ENCODE measurements at regions not wholly inside any gene's neighbourhood (a gene's known extent, or its start where the extent isn't known, plus 50 kb on each side); places are given as distances from the start of the nearest gene placed in this dataset.

- POLR2A ChIA-PET: no interaction called here
- no peak for TF ChIP-seq CTCF (IDR thresholded peaks at IDR 0.05; ENCODE audit: insufficient read depth, low read depth, low read length)
Observed at GRCh38 chr13:112012705-112013085, 54.3 kb upstream of the SOX1 start.

DNA sequence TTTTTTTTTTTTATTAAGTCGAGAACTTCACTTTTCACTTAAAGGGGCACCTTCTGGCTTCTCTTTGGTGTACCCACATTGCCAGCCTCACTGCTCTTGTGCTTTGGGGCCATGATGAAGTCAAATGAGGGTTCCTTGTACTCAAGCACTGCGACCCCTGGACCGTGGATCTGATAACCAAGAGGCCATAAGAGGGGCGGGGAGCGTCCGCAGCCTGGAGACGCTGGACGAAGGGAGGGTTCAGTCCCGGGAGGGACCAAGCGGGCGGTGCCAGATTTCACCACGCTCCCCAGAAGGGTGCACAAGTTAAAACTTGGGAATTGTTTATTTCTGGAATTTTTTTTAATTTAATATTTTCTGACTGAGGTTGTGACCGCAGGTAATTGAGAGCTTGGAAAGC, 53.3 kb upstream of the SOX1 start:
- CTCF ChIA-PET: no interaction called here
- POLR2A ChIA-PET: no interaction called here
- H3K4me3 ChIP-seq (ENCODE audit: low read depth, low read length): no peak overlapping the region

More at GRCh38 chr13:112012705-112013085, 54.3 kb upstream of the SOX1 start:
- Histone ChIP-seq H3K36me3 (ENCODE audit: control insufficient read depth, insufficient read depth, low read length) (no peaks in the 10 kb centered on the region), H3K27me3 (ENCODE audit: control insufficient read depth, insufficient read depth, low read length) (no peaks in the 10 kb centered on the region), H3K4me3 (ENCODE audit: low read depth, low read length) (no peak overlapping the region)
- no peak for DNase-seq (ENCODE audit: low read depth)
- CTCF ChIA-PET: no interaction called here

DNA sequence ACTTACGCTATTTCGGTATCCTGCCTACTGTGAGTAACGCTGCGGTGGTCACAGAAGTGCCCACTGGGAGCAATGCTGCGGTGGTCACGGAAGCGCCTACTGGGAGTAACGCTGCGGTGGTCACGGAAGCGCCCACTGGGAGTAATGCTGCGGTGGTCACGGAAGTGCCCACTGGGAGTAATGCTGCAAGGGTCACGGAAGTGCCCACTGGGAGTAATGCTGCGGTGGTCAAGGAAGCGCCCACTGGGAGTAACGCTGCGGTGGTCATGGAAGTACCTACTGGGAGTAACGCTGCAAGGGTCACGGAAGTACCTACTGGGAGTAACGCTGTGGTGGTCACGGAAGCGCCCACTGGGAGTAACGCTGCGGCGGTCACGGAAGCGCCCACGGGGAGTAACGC, 52.1 kb upstream of the SOX1 start:
- Histone ChIP-seq H3K4me3 (ENCODE audit: low read depth, low read length) (no peak overlapping the region), H3K27me3 (ENCODE audit: control insufficient read depth, insufficient read depth, low read length) (no peaks in the 10 kb centered on the region), H3K36me3 (ENCODE audit: control insufficient read depth, insufficient read depth, low read length) (no peaks in the 10 kb centered on the region)
- TF ChIP-seq CTCF (IDR thresholded peaks at IDR 0.05; ENCODE audit: insufficient read depth, low read depth, low read length): no peak
- POLR2A ChIA-PET: no interaction called here
- no peak for DNase-seq (ENCODE audit: low read depth)
- CTCF ChIA-PET: no interaction called here

More for the DNA sequence above, 53.3 kb upstream of the SOX1 start:
- Histone ChIP-seq H3K36me3 (ENCODE audit: control insufficient read depth, insufficient read depth, low read length) (no peaks in the 10 kb centered on the region), H3K27me3 (ENCODE audit: control insufficient read depth, insufficient read depth, low read length) (no peaks in the 10 kb centered on the region)
- TF ChIP-seq CTCF (IDR thresholded peaks at IDR 0.05; ENCODE audit: insufficient read depth, low read depth, low read length): no peak
- no peak for DNase-seq (ENCODE audit: low read depth)

Data from BJ (cell line).